Panc1 (cell line): ENCODE measurements at regions not wholly inside any gene's neighbourhood (a gene's known extent, or its start where the extent isn't known, plus 50 kb on each side); places are given as distances from the start of the nearest gene placed in this dataset.

Experiments
- ATAC-seq: fragments of 200-7000 bp; cut with Tn5 transposase; 2 replicates; pipeline ENCODE4 v1.9.1; 2020; ENCODE audit warnings: mild to moderate bottlenecking, moderate library complexity
- BruUV-seq: library from RNA; stranded (reverse); fragments of 400-500 nt; replicated peaks from 2 replicates; lab custom pipeline; 2021; lab: Mats Ljungman, UMichigan
- CTCF ChIA-PET: fragments of 300-600 bp; sonication (Branson Sonifier 250); formaldehyde crosslinking; loops from one replicate; lab custom pipeline; 2022; ENCODE audit warnings: antibody characterized with exemption; lab: Charles Lee
- POLR2A ChIA-PET: fragments of 300-600 bp; sonication (Branson Sonifier 250); formaldehyde crosslinking; loops from one replicate; lab custom pipeline; 2022; ENCODE audit warnings: antibody characterized with exemption; lab: Charles Lee
- DNase-seq: peaks from one replicate; pipeline ENCODE4 v3.0.0-alpha.2; 2010; ENCODE audit warnings: low read depth, low spot score
- H3K27ac ChIP-seq: 2 replicates; pipeline ENCODE4 v1.5.1; 2011; ENCODE audit warnings: mild to moderate bottlenecking, low read length, inconsistent platforms
- H3K27me3 ChIP-seq: fragments of 200-500 bp; sonication (Bioruptor generic); 2 replicates; pipeline ENCODE4 v1.6.0; 2014; ENCODE audit warnings: low read length, inconsistent platforms; ENCODE audit not compliant: control insufficient read depth, insufficient read depth
- H3K36me3 ChIP-seq: fragments of 200-500 bp; sonication (Bioruptor generic); 2 replicates; pipeline ENCODE4 v1.5.1; 2014; ENCODE audit warnings: inconsistent platforms, mild to moderate bottlenecking, low read length, moderate library complexity; ENCODE audit not compliant: control insufficient read depth, insufficient read depth
- H3K4me1 ChIP-seq: 2 replicates; pipeline ENCODE4 v1.5.1; 2011; ENCODE audit warnings: inconsistent platforms, mild to moderate bottlenecking, low read length, moderate library complexity; ENCODE audit not compliant: control insufficient read depth, insufficient read depth
- H3K4me3 ChIP-seq, 2 experiments: 2 replicates each; pipeline ENCODE4 v1.5.1; 2011 to 2012; ENCODE audit warnings: low read depth in 2 of 2, low read length in 2 of 2, mild to moderate bottlenecking in 2 of 2, inconsistent platforms in 1 of 2, moderate library complexity in 1 of 2
- H3K9me3 ChIP-seq: fragments of 200-500 bp; sonication (Bioruptor generic); 2 replicates; pipeline ENCODE4 v1.5.1; 2014; ENCODE audit warnings: low read depth, mild to moderate bottlenecking, inconsistent platforms, low read length, moderate library complexity; ENCODE audit not compliant: control insufficient read depth, insufficient read depth
- POLR2AphosphoS5 ChIP-seq: IDR thresholded peaks from 2 replicates; pipeline ENCODE4 v1.6.1; 2012; ENCODE audit warnings: mild to moderate bottlenecking, low read depth, low read length, moderate library complexity
- SIN3A ChIP-seq: IDR thresholded peaks from 2 replicates; pipeline ENCODE4 v1.6.1; 2012; ENCODE audit warnings: low read depth, mild to moderate bottlenecking, low read length, moderate library complexity, borderline replicate concordance; ENCODE audit not compliant: insufficient read depth
- TCF7L2 ChIP-seq: IDR thresholded peaks from 2 replicates; pipeline ENCODE4 v1.6.1; 2011; ENCODE audit warnings: mild to moderate bottlenecking, low read depth, low read length, inconsistent platforms
- in situ Hi-C: cut with HindIII; loops from 2 replicates; pipeline ENCODE4 v1.10.0; 2016; ENCODE audit warnings: low sequenced_read_pairs, low pct_unique_long_range_greater_than_20kb
- intact Hi-C: fragments of 100-400 bp; cut with micrococcal nuclease; formaldehyde crosslinking; loops from one replicate; pipeline ENCODE4 v1.10.0; 2022; ENCODE audit not compliant: unreplicated experiment
- TF ChIP-seq, protein P1 (sequence below), 2 experiments: IDR thresholded peaks; 2 replicates each; pipeline ENCODE4 v1.6.1; 2011 to 2012; ENCODE audit warnings: low read depth in 2 of 2, control low read depth in 1 of 2, low read length in 1 of 2, mild to moderate bottlenecking in 1 of 2, moderate library complexity in 1 of 2; ENCODE audit not compliant: insufficient read depth in 1 of 2
- TF ChIP-seq, protein P2 (sequence below): fragments of 450-650 bp; IDR thresholded peaks from 2 replicates; pipeline ENCODE4 v1.5.1; 2017; ENCODE audit warnings: mild to moderate bottlenecking

DNA sequence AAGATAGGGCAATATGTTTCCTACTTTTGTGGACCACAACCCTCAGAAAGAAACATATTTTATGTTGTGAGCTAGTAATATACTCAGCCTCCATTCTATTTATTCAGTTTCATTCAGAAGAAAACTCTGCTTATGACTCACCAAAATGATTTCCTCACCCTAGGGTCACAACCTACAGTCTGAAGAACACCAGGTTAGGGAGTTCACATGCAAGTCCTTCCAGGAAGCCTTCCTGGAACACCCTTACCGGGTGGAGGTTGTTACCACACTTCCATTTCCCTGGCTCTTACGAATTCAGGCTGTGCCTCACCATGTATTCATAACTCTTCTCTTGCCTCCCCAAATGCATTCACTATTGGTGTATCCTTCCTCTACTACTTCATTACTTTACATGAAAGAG is 228.0 kb upstream of the ADAMTS9 start:
- Histone ChIP-seq H3K27me3 (no peaks in the 10 kb centered on the region), H3K27ac (no peak overlapping the region), H3K9me3 (no peaks in the 10 kb centered on the region), H3K4me1 (no peaks in the 10 kb centered on the region), H3K4me3 (no peak overlapping the region), H3K36me3 (no peaks in the 10 kb centered on the region)
- BruUV-seq = no TSS peak
- DNase-seq (no peak), ATAC-seq (no peak)
- POLR2A ChIA-PET = no interaction called here
- TF ChIP-seq, protein P1, sequence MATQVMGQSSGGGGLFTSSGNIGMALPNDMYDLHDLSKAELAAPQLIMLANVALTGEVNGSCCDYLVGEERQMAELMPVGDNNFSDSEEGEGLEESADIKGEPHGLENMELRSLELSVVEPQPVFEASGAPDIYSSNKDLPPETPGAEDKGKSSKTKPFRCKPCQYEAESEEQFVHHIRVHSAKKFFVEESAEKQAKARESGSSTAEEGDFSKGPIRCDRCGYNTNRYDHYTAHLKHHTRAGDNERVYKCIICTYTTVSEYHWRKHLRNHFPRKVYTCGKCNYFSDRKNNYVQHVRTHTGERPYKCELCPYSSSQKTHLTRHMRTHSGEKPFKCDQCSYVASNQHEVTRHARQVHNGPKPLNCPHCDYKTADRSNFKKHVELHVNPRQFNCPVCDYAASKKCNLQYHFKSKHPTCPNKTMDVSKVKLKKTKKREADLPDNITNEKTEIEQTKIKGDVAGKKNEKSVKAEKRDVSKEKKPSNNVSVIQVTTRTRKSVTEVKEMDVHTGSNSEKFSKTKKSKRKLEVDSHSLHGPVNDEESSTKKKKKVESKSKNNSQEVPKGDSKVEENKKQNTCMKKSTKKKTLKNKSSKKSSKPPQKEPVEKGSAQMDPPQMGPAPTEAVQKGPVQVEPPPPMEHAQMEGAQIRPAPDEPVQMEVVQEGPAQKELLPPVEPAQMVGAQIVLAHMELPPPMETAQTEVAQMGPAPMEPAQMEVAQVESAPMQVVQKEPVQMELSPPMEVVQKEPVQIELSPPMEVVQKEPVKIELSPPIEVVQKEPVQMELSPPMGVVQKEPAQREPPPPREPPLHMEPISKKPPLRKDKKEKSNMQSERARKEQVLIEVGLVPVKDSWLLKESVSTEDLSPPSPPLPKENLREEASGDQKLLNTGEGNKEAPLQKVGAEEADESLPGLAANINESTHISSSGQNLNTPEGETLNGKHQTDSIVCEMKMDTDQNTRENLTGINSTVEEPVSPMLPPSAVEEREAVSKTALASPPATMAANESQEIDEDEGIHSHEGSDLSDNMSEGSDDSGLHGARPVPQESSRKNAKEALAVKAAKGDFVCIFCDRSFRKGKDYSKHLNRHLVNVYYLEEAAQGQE (IDR thresholded peaks at IDR 0.05; ENCODE audit: insufficient read depth in 1 of 2, low read depth in 2 of 2, low read length in 1 of 2) = no peak
- no peak for TF ChIP-seq POLR2AphosphoS5
- intact Hi-C loops (no loop called here), in situ Hi-C loops (no loop called here)
- CTCF ChIA-PET = no interaction called here

DNA sequence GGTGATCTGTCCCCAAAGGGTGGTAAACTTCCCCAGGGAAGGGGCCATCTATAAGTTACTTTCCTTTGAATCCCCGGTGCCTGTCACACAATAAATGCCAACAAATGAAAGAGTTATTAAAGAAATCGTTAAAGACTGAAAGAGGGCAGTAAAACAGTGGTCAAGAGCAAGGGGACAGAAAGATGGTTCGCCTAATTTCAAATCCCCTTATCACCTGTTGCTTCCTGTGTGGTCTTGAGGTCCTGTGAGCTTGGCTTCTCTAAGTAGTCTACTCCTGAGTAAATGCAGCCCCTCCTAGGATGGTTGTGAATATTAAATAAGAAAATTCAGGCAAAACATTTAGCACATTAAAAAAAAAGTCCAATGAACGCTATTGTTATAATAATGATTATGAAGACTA is 225.7 kb upstream of the ADAMTS9 start:
- intact Hi-C loops (no loop called here), in situ Hi-C loops (no loop called here)
- no peak overlapping the region for H3K4me3 ChIP-seq
- H3K36me3 ChIP-seq = no peaks in the 10 kb centered on the region
- TF ChIP-seq, protein P2, sequence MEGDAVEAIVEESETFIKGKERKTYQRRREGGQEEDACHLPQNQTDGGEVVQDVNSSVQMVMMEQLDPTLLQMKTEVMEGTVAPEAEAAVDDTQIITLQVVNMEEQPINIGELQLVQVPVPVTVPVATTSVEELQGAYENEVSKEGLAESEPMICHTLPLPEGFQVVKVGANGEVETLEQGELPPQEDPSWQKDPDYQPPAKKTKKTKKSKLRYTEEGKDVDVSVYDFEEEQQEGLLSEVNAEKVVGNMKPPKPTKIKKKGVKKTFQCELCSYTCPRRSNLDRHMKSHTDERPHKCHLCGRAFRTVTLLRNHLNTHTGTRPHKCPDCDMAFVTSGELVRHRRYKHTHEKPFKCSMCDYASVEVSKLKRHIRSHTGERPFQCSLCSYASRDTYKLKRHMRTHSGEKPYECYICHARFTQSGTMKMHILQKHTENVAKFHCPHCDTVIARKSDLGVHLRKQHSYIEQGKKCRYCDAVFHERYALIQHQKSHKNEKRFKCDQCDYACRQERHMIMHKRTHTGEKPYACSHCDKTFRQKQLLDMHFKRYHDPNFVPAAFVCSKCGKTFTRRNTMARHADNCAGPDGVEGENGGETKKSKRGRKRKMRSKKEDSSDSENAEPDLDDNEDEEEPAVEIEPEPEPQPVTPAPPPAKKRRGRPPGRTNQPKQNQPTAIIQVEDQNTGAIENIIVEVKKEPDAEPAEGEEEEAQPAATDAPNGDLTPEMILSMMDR = no peak
- TF ChIP-seq TCF7L2 (no peak), SIN3A (no peak), POLR2AphosphoS5 (no peak)
- TF ChIP-seq, protein P1 (IDR thresholded peaks at IDR 0.05; ENCODE audit: insufficient read depth in 1 of 2, low read depth in 2 of 2, low read length in 1 of 2) = no peak
- ATAC-seq (no peak), DNase-seq (no peak)
- ChIA-PET CTCF (no interaction called here), POLR2A (no interaction called here)
- H3K27me3 ChIP-seq = no peaks in the 10 kb centered on the region
- BruUV-seq = no TSS peak
- no peaks in the 10 kb centered on the region for H3K9me3 ChIP-seq
- H3K4me1 ChIP-seq = no peaks in the 10 kb centered on the region
- no peak overlapping the region for H3K27ac ChIP-seq
